ENCODE measurements at regions not wholly inside any gene's neighbourhood (a gene's known extent, or its start where the extent isn't known, plus 50 kb on each side); places are given as distances from the start of the nearest gene placed in this dataset.
A peak's percentile ranks its signal among the peaks of the same experiment; 100 is the strongest.

DNA sequence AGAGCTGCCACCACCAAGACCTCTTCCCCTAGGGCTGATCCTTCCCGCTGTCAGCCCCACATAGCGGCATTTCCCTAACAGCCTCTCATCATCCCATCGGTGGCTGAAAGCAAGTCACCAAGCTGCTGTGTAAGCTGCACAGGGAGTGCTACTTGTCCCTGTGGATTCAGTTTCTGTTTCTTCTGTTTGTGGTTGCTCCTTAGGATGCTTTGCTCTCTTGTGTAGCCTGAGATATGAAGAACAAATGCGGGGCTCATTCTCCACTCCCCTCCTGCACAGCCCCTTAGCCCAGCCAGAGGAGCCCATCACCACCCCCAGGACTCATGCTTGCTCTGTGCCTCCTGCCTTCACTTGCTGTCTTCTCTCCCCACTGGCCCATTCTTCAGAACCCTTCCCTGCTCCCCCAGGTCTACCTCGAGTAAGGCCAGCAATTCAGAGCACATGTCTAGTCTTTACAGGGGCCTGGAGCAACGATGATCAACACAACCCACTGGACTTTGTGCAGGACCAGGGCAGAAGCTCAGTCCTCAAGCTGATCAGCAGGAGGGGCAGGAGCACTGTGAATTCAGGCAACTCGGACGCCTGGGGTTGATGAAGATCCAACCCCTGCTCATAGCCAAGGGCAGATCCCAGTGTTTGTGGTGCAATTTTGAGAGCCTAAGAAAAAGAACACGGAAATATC is 82.6 kb upstream of the GALNT2 start:
- DNase-seq: no peak

GRCh38 chr1:229984992-229985612 is 81.9 kb upstream of the GALNT2 start:
- DNase-seq: no peak

- DNase-seq: no peak
Observed at GRCh38 chr1:229985613-229986010, 81.4 kb upstream of the GALNT2 start.

GRCh38 chr1:229986737-229987337 is 80.2 kb upstream of the GALNT2 start:
- DNase-seq: no peak

DNA sequence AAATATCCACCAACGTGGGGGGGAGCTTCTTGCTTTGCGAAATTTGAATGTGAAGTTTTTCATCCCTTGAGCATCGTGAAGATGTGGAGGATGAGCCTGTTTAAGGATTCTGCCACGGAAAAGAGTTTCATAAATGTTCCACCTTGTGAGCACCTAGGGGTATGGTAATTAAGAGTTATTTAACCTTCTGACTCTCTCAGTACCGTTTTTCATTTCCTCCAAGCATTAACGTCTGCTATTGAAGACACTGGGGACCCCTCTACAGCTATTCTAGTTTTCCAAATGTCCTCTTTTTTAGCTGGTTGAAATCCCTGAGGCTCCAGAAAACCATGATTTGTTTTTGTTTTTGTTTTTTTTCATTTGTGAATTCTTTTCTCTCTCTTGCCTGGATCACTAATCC is 79.1 kb upstream of the GALNT2 start:
- DNase-seq: no peak

GRCh38 chr1:229988534-229988933 is 78.5 kb upstream of the GALNT2 start:
- DNase-seq: no peak

DNA sequence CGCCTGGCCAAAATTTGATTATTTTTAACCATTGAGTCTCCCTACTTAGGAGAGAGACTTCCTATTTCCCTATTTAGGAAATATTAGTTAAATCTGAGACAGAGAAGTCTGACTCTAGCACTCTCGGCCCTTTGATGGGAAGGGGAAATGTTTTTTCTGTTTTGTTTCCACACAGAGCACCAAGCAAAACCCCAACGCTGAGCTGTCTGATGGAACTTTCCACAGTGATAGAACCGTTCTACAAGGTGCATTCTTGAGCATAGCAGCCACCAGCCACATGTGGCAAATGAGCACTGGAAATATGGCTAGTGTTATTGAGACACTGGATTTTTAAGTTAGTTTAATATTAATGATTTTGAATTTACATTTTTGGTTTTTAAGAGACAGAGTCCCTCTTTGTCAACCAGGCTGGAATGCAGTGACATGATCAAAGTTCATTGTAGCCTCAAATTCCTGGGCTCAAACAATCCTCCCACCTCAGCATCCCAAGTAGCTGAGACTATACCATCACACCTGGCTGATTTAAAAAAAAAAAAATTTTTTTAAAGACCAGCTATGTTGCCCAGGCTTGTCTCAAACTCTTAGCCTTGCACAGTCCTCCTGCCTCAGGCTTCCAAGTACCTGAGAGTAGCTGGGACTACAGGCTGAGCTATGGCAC is 77.3 kb upstream of the GALNT2 start:
- peak; percentile 20 for DNase-seq

DNA sequence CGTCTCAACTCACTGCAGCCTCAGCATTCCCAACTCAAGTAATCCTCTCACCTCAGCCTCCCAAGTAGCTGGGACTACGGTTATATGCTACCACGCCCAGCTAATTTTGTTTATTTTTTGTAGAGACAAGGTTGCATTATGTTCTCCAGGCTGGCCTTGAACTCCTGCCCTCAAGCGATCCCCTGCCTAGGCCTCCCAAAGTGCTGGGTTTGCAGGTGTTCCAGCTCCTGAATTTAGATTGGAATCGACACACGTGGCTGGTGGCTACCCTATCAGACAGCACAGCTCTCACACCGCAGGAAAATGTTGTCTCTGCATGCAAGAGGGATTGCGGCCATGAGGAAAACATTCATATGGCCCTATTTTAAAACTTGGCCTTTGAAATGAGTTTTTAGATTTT is 76.7 kb upstream of the GALNT2 start:
- DNase-seq: no peak

GRCh38 chr1:229991104-229991513 is 75.9 kb upstream of the GALNT2 start:
- DNase-seq: no peak

GRCh38 chr1:229991724-229992333 is 75.2 kb upstream of the GALNT2 start:
- DNase-seq: no peak

- no peak for DNase-seq
Observed at GRCh38 chr1:229993060-229993459, 74.0 kb upstream of the GALNT2 start.

DNA sequence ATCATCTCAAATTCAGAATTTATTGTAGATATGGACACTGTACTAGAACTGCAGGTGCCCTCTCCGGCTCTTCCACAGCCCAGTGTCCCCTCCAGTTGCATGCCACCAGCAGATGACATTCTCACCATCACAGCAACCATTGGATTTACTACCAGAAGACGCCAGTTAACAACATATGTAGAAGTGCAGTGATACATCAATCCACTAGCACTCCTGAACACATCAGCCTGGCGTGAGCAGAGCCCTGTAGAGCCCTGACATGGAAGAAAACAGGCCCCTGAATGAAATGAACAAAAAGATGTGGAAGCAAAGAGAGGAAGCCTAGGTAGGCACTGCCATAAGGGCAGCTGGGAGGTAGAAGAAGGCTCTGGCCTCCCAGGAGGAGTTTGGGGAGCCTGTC is 73.1 kb upstream of the GALNT2 start:
- DNase-seq: no peak

GRCh38 chr1:229999004-229999670 is 67.9 kb upstream of the GALNT2 start:
- DNase-seq: no peak

DNA sequence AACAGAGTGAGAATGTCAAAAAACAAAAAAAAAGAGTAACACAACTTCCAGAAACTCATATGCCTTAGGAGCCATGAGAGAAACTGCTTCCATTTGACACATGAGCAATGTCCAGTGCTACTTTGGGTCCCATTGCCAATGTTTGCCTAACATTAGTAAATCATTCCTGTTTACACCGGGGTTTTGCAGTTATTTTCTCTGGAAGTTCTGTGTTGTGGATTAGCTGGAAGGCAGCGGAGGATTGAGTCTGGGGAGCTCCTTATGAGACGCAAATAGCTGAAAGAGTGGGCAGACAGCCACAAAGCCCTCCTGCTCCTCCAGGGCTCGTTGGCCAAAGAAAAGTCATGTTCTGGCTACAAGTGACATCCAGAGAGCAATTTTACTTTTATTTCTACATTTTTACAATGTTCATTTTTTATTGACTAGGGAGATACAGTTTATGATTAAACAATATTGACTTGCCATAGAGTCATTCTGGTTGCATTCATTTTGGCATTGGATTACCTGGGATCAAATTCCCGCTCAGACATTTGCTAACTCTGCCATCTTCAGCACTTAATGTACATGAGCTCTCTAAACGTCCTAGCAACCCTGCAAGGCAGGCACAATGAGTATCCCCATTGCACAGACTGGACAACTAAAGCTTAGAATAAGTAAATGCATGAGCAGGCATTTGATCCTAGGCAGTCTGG is 66.4 kb upstream of the GALNT2 start:
- no peak for DNase-seq

GRCh38 chr1:230002164-230002803 is 64.8 kb upstream of the GALNT2 start:
- DNase-seq: no peak

DNA sequence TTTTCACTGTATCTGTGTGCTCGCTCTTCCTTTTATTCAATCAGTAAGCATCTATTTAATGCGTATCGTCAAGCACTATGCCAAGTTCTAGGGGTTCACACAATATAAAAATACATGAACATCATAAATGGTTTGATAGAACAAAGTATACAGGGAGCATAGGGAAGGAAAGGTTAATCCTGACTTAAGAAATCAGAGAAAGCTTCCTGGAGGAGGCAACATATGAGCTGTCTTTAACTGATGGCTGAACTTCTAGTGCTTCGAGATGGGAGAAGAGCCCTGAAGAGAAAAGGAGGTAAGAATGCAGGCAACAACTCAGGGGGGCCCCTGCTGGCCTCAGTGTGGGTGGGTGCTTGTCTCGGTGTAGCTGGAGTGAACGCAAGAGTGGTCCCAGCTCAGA is 63.6 kb upstream of the GALNT2 start:
- DNase-seq: no peak

- DNase-seq: no peak
Observed at GRCh38 chr1:230005040-230005439, 62.0 kb upstream of the GALNT2 start.

- DNase-seq: no peak
Observed at GRCh38 chr1:230008721-230009120, 58.3 kb upstream of the GALNT2 start.

- no peak for DNase-seq
Observed at GRCh38 chr1:230009611-230010313, 57.3 kb upstream of the GALNT2 start.

DNA sequence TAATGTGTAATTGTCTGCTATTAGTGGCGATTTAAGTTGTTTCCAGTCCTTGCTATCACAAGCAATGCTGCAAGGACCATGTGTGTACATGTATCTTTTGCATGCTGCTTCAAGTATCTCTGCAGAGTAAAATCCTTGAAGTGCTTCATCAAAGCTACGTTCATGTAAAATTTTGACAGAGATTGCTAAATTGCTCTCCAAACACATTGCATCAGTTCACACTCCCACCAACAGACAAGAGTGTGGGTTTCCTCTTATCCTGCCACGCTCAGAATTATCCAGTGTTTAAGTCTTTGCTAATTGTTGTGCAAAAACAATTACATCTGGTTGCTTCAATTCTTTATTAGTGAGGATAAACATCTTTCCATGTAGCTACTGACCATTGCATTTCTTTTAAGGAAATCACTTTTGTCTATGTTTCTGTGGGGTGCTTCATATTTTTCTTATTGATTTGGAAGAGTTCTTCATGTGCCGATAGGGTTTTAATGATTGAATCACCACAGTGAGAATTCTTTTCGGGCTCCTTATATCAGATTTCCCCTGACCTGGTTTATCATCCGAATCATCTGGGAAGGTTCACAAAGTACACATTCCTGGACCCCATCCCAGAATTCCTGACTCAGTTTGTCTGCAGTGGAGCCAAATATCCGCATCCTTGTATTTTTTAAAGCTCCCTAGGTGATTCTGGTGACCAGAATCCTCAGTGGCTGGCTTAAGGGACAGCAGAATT is 56.3 kb upstream of the GALNT2 start:
- DNase-seq: no peak
